GM21423 (cell line): ENCODE measurements at regions not wholly inside any gene's neighbourhood (a gene's known extent, or its start where the extent isn't known, plus 50 kb on each side); places are given as distances from the start of the nearest gene placed in this dataset.
"Not testable (repeated sequence)": the region's sequence is repeated elsewhere in the genome, so short reads cannot be mapped to it uniquely, and the experiment has no call there.

ENCODE experiments used
- ATAC-seq: cut with Tn5 transposase; IDR thresholded peaks from one replicate; pipeline ENCODE4 v1.9.1; 2021; ENCODE audit warnings: mild to moderate bottlenecking, moderate library complexity; ENCODE audit not compliant: unreplicated experiment

DNA sequence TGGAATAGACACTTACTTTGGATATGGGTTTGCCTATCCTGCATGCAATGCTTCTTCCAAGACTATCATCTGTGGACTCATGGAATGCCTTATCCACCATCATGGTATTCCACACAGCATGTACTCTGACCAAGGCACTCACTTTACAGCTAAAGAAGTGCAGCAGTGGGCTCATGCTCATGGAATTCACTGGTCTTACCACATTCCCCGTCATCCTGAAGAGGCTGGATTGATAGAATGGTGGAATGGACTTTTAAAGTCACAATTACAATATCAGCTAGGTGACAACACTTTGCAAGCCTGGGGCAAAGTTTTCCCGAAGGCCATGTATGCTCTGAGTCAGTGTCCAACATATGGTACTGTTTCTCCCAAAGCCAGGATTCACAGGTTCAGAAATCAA is 199.1 kb downstream of the GJA1 start:
- not testable (repeated sequence) for ATAC-seq

GRCh38 chr6:121635355-121635754 is 199.9 kb downstream of the GJA1 start:
- no peak for ATAC-seq

DNA sequence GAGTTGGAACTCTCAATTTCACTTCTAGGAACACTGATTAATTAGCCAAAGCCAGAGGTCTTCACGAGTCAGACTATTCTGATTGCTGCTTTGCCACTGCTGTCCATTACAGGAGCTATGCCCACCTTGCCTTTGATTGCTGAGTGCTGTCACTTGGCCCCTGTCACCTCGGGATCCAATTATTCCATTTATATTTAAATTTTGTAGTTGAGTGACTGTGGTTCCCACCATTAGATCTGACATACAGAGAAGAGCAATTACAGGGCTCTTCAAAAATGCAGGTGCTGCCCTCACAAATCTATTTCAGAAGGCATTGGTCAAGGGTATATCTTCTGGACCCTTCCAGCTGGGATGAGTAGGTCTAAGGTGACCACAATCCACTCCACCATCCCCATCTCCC is 200.8 kb downstream of the GJA1 start:
- ATAC-seq = not testable (repeated sequence)

- ATAC-seq = no peak
Measured at GRCh38 chr6:121639021-121639420, 203.6 kb downstream of the GJA1 start.

- no peak for ATAC-seq
Measured at GRCh38 chr6:121641158-121641557, 205.7 kb downstream of the GJA1 start.

- ATAC-seq = no peak
Measured at GRCh38 chr6:121645100-121645745, 209.8 kb downstream of the GJA1 start.

GRCh38 chr6:121647905-121648304 is 212.5 kb downstream of the GJA1 start:
- ATAC-seq = no peak

DNA sequence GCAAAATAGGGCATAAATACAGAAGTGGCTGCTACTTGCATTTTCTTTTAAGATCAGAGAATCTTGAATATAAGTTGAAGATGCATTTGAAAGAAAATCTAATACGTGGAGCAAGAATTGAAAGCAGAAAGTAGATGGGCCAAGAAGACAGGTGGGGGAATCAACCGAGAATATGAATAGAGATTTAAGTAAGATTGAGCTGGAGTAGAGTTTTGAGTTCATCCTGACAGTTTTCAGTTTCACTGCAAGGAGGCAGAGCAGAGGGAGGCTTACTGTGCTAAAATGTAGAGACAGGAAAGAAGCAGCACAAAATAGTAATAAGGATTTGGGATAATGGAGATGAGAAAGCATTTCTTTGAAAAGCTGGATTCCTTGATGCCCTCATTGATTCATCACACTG is 214.5 kb downstream of the GJA1 start:
- ATAC-seq = no peak

DNA sequence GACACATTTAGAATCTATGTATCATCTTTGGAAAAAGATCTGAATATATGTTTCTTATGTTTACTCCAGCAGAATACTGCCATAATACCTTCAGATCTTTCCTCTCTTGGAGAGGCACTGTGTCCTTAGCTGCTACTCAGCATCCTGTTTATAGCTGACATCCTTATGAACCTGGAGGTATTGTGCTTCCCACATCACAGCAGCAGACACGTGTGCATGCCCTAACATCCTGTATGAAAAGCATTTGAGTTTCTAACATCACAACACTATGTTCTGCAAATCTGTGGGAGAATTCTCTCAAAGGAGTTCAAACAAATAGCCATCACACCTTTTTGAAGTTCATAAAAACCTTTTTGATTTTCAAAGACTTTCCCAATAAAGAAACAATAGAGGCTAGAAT is 216.0 kb downstream of the GJA1 start:
- no peak for ATAC-seq

DNA sequence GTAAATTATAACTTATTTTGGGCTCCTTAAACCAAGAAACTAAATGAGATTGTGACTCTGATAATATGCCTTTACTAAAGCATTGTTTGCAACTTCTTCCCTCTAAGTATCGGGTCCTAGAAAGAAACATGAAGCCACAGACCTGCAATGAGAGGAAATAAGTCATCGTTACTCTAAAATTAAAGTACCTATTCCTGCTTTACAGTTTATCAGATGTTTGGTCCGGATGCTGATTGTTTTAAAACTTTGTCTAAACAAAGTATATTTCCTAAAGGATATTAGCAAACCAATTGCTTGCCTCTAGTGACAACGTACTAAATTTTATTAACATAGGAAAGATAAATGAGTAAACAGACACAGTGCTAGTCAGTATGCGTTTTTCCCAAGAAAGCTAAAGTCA is 216.8 kb downstream of the GJA1 start:
- no peak for ATAC-seq

DNA sequence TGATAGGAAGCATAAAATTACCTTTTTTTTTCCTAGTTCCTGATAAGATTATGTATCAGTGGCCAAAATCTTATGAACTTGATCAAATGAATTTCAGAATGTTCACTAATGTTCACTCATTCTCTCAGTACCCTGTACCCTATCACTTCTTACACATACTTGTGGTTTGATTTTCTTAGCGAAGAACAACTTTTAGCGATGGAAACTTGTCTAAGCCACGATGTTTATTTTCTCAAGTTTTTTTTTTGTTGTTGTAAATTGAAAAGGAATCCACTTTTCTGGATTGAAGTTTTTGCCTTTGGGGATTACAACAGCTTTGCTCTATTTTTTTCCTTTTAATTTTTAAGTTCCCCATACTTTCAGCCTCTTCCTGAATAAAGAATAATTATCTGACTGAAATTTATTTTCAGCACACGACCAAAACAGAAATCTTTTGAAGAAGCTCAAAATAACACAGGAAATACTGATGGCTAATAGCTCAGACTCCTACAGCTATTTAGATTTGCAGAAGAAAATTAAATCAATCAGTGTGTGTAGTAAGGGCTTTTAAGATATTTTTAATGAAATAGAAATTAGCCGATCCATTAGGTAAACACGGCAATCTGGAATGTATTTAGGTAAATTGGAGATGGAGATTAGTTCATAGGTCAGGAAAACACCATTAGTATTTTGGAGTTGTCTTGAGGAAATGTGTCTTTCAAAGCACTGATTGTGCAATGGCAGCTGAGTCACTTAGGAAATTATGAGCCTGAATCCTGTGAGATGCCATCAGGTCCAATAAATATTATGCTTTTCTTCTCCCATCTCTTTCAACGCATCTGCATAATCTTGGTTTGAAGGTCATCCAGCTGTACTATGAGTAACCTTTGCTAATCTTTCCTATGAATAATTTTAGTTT is 217.5 kb downstream of the GJA1 start:
- ATAC-seq = no peak

DNA sequence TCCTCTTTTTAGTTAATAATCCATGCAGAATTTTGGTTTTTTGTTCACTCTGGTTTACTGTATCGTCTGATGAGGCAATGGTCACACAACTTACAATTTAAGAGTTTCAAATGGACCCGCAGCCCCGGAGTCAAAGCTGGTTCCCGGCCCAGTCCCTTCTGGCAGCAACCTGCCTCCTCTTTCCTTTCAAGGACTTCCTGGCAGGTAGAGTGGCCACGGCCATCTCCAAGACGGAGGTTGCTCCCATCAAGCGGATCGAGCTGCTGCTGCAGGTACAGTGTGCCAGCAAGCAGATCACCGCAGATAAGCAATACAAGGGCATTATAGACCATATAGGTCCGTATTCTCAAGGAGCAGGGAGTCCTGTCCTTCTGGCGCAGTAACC is 218.2 kb downstream of the GJA1 start:
- ATAC-seq = no peak

DNA sequence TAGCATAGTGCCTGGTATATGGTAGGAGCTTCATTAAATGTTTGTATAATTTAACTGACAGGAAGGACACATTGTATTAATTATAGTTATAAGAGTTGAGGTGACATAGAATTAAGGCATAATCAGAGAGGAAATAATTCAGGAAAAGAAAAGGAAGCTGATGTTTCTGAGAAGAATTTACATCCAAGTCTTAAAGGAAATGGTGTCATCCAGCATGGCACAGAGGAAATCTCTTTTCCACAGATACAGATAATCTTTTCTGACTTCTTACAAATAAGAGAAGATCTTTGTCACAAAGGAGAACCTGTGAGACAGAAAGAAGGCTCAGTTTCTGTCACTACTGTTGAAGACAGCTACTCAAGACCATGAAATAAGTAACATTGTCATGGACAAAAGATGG is 222.5 kb downstream of the GJA1 start:
- no peak for ATAC-seq

- no peak for ATAC-seq
Measured at GRCh38 chr6:121660277-121660676, 224.8 kb downstream of the GJA1 start.

GRCh38 chr6:121663292-121663810 is 227.9 kb downstream of the GJA1 start:
- ATAC-seq = no peak

GRCh38 chr6:121664158-121664557 is 228.7 kb downstream of the GJA1 start:
- ATAC-seq = no peak

DNA sequence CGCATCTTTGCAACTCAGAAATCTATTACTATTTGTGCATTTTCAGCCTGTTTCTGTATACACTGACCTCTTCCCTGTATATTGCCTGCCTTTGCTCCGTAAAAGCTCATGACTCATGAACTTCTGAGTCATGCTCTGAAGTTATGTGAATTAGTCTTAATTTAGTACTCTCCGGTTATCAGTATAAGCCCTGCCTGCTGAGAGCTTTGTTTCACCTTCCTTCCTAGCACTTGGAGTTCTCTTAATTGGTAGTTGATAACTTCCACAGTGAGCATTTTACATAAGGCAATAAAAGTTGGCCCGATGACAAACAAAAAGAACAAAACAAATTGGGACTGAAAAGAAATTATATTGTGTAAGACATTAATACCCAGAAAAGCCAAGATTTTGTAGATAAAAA is 231.4 kb downstream of the GJA1 start:
- no peak for ATAC-seq

DNA sequence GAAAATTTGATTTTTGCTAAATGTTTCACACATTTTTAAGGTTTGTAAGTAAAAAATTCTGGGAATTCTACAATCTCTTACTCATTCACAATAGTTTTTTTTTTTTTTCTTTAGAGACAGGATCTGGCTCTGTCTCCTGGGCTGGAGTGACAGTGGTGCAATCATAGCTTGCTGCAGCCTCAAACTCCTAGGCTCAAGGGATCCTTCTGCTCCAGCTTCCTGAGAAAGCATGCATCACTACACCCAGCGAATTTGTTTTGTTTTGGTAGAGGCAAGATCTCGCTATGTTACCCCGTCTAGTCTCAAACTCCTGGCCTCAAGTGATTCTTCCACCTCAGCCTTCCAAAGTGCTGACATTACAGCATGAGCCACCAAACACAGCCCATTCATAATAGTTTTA is 232.8 kb downstream of the GJA1 start:
- ATAC-seq = no peak

GRCh38 chr6:121670511-121670910 is 235.1 kb downstream of the GJA1 start:
- no peak for ATAC-seq

DNA sequence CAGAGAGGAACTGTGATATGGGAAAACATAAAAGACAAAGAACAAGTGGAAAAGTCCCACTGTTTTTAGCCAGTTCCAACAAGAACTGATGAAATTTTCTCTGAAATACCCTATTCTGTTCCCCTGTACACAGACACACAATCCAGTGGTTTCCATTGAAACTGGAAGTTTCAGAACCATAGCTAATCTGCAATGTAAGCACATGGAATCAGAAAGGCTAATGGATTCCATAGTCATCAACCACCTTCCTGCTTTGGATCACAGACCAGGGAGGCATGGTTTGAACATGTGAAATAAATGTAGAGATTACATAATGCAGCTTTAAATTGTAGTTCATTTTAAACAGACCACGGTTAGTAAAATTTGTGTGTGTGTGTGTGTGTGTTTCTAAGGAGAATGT is 242.1 kb downstream of the GJA1 start:
- ATAC-seq = no peak

GRCh38 chr6:121678245-121678644 is 242.8 kb downstream of the GJA1 start:
- no peak for ATAC-seq

DNA sequence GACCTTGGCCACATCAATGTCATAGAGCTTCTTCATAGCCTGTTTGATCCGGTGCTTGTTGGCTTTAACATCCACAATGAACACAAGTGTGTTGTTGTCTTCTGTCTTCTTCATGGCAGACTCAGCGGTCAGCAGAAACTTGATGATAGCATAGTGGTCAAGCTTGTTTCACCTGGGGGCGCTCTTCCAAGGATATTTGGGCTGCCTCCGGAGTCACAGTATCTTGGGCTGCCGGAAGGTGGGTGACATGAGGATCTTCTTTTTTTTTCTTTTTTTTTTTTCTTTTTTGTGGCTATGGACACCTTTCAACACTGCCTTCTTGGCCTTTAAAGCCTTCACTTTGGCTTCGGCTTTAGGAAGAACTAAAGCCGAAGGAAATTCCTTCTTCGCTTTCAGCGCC is 244.6 kb downstream of the GJA1 start:
- no peak for ATAC-seq
